ENCODE measurements at regions not wholly inside any gene's neighbourhood (a gene's known extent, or its start where the extent isn't known, plus 50 kb on each side); places are given as distances from the start of the nearest gene placed in this dataset.

DNA sequence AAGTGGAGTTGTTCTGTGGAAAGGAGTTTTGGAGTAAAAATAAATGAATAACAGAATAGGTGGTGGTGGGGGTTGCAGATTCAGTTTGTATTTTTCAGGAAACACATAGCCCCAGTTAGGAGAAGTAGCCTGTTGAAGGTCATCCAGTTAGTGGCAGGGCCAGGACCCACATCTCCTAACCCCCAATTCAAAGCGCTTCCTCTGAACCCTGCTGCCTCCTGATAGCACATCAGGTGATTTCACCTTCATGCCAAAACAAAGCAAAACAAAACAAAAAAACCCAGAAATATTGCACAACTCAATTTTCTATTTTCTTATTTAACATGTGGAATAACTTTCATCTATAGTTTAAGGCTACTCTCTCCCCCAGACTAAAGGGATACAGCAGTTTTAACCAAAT lies 112.3 kb upstream of the UGP2 start:
- Histone ChIP-seq H3K9me2 (ENCODE audit: insufficient read depth) (no peaks in the 10 kb centered on the region), H3K79me2 (ENCODE audit: insufficient read depth) (no peaks in the 10 kb centered on the region), H3K4me3 (no peak overlapping the region), H3K9me3 (ENCODE audit: low read depth) (no peaks in the 10 kb centered on the region), H4K20me1 (ENCODE audit: insufficient read depth) (no peaks in the 10 kb centered on the region), H3K4me1 (ENCODE audit: insufficient read depth) (peaks cover 1% of the 10 kb centered on the region), H3K27me3 (replicated peaks; ENCODE audit: insufficient read depth) (no peaks in the 10 kb centered on the region), H2AFZ (no peak overlapping the region), H3K36me3 (ENCODE audit: low read depth) (no peaks in the 10 kb centered on the region), H3K9ac (no peak overlapping the region), H3K27ac (no peak overlapping the region), H3K4me2 (ENCODE audit: unreplicated experiment) (no peak overlapping the region), H3F3A (ENCODE audit: insufficient read depth) (no peaks in the 10 kb centered on the region)
- no peak for DNase-seq
- in situ Hi-C loops (cut with MboI), result no loop called here
- TF ChIP-seq EZH2phosphoT487 (IDR thresholded peaks at IDR 0.05; ENCODE audit: insufficient read depth, low read depth) (no peak), EZH2 (IDR thresholded peaks at IDR 0.05; ENCODE audit: insufficient read depth, poor library complexity, severe bottlenecking) (no peak)
- WGBS, 2 experiments (ENCODE audit: low coverage in 1 of 2, low lambda C conversion rate in 2 of 2, missing lambda C conversion rate in 2 of 2), result 95 to 100% methylated on average over 1 of the region's 1 CpG

DNA sequence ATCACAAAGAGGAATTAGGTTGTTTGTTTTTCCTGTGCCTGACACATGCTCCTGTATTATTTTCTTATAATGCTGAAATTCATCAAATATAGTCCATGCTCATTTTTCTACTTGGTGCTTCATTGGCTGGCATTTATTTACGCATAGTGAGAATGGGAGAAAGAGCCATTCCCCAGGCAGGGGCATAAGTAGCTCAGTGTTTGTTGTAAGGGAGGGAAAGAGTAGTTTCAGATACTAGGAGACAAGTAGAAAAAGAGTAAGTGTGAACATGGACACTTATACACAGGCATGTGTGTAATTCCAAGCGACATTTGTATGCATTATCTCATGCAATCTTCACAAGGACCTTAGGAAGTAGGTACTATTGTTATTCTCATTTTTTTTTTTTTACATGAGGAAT lies 111.9 kb upstream of the UGP2 start:
- no peak for DNase-seq
- H3K9me2 ChIP-seq (ENCODE audit: insufficient read depth), result no peaks in the 10 kb centered on the region
- no peaks in the 10 kb centered on the region for H3K9me3 ChIP-seq (ENCODE audit: low read depth)
- TF ChIP-seq EZH2 (IDR thresholded peaks at IDR 0.05; ENCODE audit: insufficient read depth, poor library complexity, severe bottlenecking) (no peak), EZH2phosphoT487 (IDR thresholded peaks at IDR 0.05; ENCODE audit: insufficient read depth, low read depth) (no peak)
- H3K4me1 ChIP-seq (ENCODE audit: insufficient read depth), result peaks cover 6% of the 10 kb centered on the region
- in situ Hi-C loops (cut with MboI), result no loop called here
- no peaks in the 10 kb centered on the region for H3F3A ChIP-seq (ENCODE audit: insufficient read depth)
- WGBS, 2 experiments (ENCODE audit: low coverage in 1 of 2, low lambda C conversion rate in 2 of 2, missing lambda C conversion rate in 2 of 2), result 88 to 98% methylated on average over 2 of the region's 2 CpGs
- no peak overlapping the region for H3K4me3 ChIP-seq
- no peaks in the 10 kb centered on the region for H3K79me2 ChIP-seq (ENCODE audit: insufficient read depth)
- no peak overlapping the region for H3K9ac ChIP-seq
- H3K27ac ChIP-seq, result no peak overlapping the region
- H3K36me3 ChIP-seq (ENCODE audit: low read depth), result no peaks in the 10 kb centered on the region
- no peak overlapping the region for H3K4me2 ChIP-seq (ENCODE audit: unreplicated experiment)
- no peaks in the 10 kb centered on the region for H3K27me3 ChIP-seq (replicated peaks; ENCODE audit: insufficient read depth)
- no peaks in the 10 kb centered on the region for H4K20me1 ChIP-seq (ENCODE audit: insufficient read depth)
- H2AFZ ChIP-seq, result no peak overlapping the region

DNA sequence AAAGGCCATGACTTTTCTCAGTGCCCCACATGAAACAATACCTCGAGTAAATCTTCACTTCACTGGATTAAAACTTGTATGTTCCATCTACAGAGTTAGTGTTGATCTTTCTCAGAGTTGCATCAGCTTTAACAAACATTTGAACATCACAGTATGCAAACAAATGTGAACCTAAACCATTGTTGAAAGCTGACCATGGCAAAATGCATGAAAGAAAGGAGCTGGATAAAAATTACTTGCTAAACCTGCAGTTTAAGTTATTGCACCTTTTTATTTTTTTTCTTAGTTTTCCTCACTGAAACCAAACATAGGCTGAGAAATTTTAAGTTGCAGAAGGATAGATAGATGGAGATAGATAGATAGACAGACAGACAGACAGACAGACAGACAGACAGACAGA lies 107.2 kb upstream of the UGP2 start:
- Histone ChIP-seq H3K9me3 (ENCODE audit: low read depth) (no peaks in the 10 kb centered on the region), H4K20me1 (ENCODE audit: insufficient read depth) (no peaks in the 10 kb centered on the region), H3K79me2 (ENCODE audit: insufficient read depth) (no peaks in the 10 kb centered on the region), H3K4me1 (ENCODE audit: insufficient read depth) (peaks cover 45% of the 10 kb centered on the region), H3K9me2 (ENCODE audit: insufficient read depth) (no peaks in the 10 kb centered on the region), H3K9ac (no peak overlapping the region), H3K4me2 (ENCODE audit: unreplicated experiment) (no peak overlapping the region), H2AFZ (peak overlapping the region; percentile 77), H3K27me3 (replicated peaks; ENCODE audit: insufficient read depth) (no peaks in the 10 kb centered on the region), H3K36me3 (ENCODE audit: low read depth) (no peaks in the 10 kb centered on the region), H3K27ac (peak overlapping the region; percentile 66), H3F3A (ENCODE audit: insufficient read depth) (peaks cover 23% of the 10 kb centered on the region), H3K4me3 (no peak overlapping the region)
- 95 to 97% methylated on average over 1 of the region's 1 CpG for WGBS, 2 experiments (ENCODE audit: low coverage in 1 of 2, low lambda C conversion rate in 2 of 2, missing lambda C conversion rate in 2 of 2)
- TF ChIP-seq EZH2 (IDR thresholded peaks at IDR 0.05; ENCODE audit: insufficient read depth, poor library complexity, severe bottlenecking) (no peak), EZH2phosphoT487 (IDR thresholded peaks at IDR 0.05; ENCODE audit: insufficient read depth, low read depth) (no peak)
- DNase-seq, result peak; percentile 13
- in situ Hi-C loops (cut with MboI), result no loop called here

DNA sequence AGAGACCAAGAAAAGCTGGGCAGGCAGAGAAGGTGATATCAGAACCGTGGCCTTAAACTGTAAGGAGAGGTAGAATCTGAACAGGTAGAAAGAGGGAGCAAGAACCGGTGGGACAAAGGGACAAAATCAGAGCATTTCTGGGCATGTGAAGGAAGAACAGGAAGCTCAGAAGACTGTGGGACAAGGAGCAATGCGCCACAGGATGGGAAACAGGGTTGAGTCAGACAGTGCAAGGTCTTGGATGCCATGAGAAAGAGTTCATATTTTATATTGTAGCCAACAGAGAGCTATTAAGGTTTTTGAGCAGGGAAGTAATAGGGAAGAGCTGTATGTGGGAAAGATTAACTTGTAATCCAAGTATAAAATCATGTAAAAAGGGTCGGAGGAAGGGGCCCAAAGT lies 106.4 kb upstream of the UGP2 start:
- peak overlapping the region; percentile 66 for H3K27ac ChIP-seq
- peaks cover 45% of the 10 kb centered on the region for H3K4me1 ChIP-seq (ENCODE audit: insufficient read depth)
- H4K20me1 ChIP-seq (ENCODE audit: insufficient read depth), result no peaks in the 10 kb centered on the region
- 5 to 8% methylated on average over 4 of the region's 4 CpGs for WGBS, 2 experiments (ENCODE audit: low coverage in 1 of 2, low lambda C conversion rate in 2 of 2, missing lambda C conversion rate in 2 of 2)
- TF ChIP-seq EZH2 (IDR thresholded peaks at IDR 0.05; ENCODE audit: insufficient read depth, poor library complexity, severe bottlenecking), result no peak
- no peak for TF ChIP-seq EZH2phosphoT487 (IDR thresholded peaks at IDR 0.05; ENCODE audit: insufficient read depth, low read depth)
- no peaks in the 10 kb centered on the region for H3K27me3 ChIP-seq (replicated peaks; ENCODE audit: insufficient read depth)
- H3K9me2 ChIP-seq (ENCODE audit: insufficient read depth), result no peaks in the 10 kb centered on the region
- H3K4me3 ChIP-seq, result no peak overlapping the region
- peak overlapping the region; percentile 77 for H2AFZ ChIP-seq
- H3K79me2 ChIP-seq (ENCODE audit: insufficient read depth), result no peaks in the 10 kb centered on the region
- in situ Hi-C loops (cut with MboI), result no loop called here
- H3K36me3 ChIP-seq (ENCODE audit: low read depth), result no peaks in the 10 kb centered on the region
- H3K4me2 ChIP-seq (ENCODE audit: unreplicated experiment), result peak overlapping the region; percentile 43
- peaks cover 23% of the 10 kb centered on the region for H3F3A ChIP-seq (ENCODE audit: insufficient read depth)
- no peaks in the 10 kb centered on the region for H3K9me3 ChIP-seq (ENCODE audit: low read depth)
- peak; percentile 77 for DNase-seq
- peak overlapping the region; percentile 36 for H3K9ac ChIP-seq

DNA sequence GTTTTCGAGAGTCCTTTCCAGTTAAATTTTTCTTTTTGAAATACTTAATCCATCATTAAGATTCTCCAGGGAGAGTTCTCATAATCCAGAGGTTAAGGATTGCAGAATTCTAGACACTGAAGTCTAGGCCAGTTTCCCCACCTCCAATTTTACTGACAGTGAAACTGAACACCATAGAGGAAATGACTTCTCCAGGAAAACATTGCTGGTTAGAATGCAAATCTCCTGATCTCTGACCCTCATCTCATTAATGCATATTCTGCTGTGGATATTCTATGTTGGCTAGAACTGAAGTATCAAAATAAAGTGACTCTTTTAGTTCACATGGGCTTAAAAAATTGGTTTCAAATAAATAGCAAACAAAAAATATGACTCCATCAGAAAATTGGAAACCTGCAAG lies 105.8 kb upstream of the UGP2 start:
- Histone ChIP-seq H3K9me3 (ENCODE audit: low read depth) (no peaks in the 10 kb centered on the region), H3K9me2 (ENCODE audit: insufficient read depth) (no peaks in the 10 kb centered on the region), H3K36me3 (ENCODE audit: low read depth) (no peaks in the 10 kb centered on the region), H3K79me2 (ENCODE audit: insufficient read depth) (no peaks in the 10 kb centered on the region), H3K4me3 (no peak overlapping the region), H3K4me2 (ENCODE audit: unreplicated experiment) (peak overlapping the region; percentile 43), H3F3A (ENCODE audit: insufficient read depth) (peaks cover 23% of the 10 kb centered on the region), H3K4me1 (ENCODE audit: insufficient read depth) (peaks cover 48% of the 10 kb centered on the region), H3K9ac (no peak overlapping the region), H4K20me1 (ENCODE audit: insufficient read depth) (no peaks in the 10 kb centered on the region), H2AFZ (0 out of 2 replicates have a peak overlapping the region, but pooled peaks have one; percentile 77), H3K27ac (peak overlapping the region; percentile 66), H3K27me3 (replicated peaks; ENCODE audit: insufficient read depth) (no peaks in the 10 kb centered on the region)
- peak; percentile 12 for DNase-seq
- WGBS, 2 experiments (ENCODE audit: low coverage in 1 of 2, low lambda C conversion rate in 2 of 2, missing lambda C conversion rate in 2 of 2), result 0 to 4% methylated on average over 1 of the region's 1 CpG
- no peak for TF ChIP-seq EZH2 (IDR thresholded peaks at IDR 0.05; ENCODE audit: insufficient read depth, poor library complexity, severe bottlenecking)
- no peak for TF ChIP-seq EZH2phosphoT487 (IDR thresholded peaks at IDR 0.05; ENCODE audit: insufficient read depth, low read depth)
- in situ Hi-C loops (cut with MboI), result no loop called here

Measured in GM23248 (cell line).